ENCODE measurements at regions not wholly inside any gene's neighbourhood (a gene's known extent, or its start where the extent isn't known, plus 50 kb on each side); places are given as distances from the start of the nearest gene placed in this dataset.

- TF ChIP-seq CTCF (IDR thresholded peaks at IDR 0.05; ENCODE audit: insufficient read depth, low read length, poor library complexity, severe bottlenecking), result no peak
- H3K4me3 ChIP-seq (replicated peaks; ENCODE audit: low read depth, low read length), result no peak overlapping the region
- no peaks in the 10 kb centered on the region for H3K36me3 ChIP-seq (ENCODE audit: control insufficient read depth, insufficient read depth, low read length)
- DNase-seq (ENCODE audit: extremely low read depth, insufficient read length), result no peak
- H3K27me3 ChIP-seq (replicated peaks; ENCODE audit: control insufficient read depth, insufficient read depth, low read length), result no peaks in the 10 kb centered on the region
Observed at GRCh38 chrX:78540171-78540570, 119.0 kb downstream of the RTL3 start.

GRCh38 chrX:78534221-78534620 lies 124.9 kb downstream of the RTL3 start:
- no peaks in the 10 kb centered on the region for H3K36me3 ChIP-seq (ENCODE audit: control insufficient read depth, insufficient read depth, low read length)
- no peak for DNase-seq (ENCODE audit: extremely low read depth, insufficient read length)
- H3K4me3 ChIP-seq (replicated peaks; ENCODE audit: low read depth, low read length), result no peak overlapping the region
- no peaks in the 10 kb centered on the region for H3K27me3 ChIP-seq (replicated peaks; ENCODE audit: control insufficient read depth, insufficient read depth, low read length)
- TF ChIP-seq CTCF (IDR thresholded peaks at IDR 0.05; ENCODE audit: insufficient read depth, low read length, poor library complexity, severe bottlenecking), result no peak

- Histone ChIP-seq H3K36me3 (ENCODE audit: control insufficient read depth, insufficient read depth, low read length) (no peaks in the 10 kb centered on the region), H3K4me3 (replicated peaks; ENCODE audit: low read depth, low read length) (no peak overlapping the region), H3K27me3 (replicated peaks; ENCODE audit: control insufficient read depth, insufficient read depth, low read length) (no peaks in the 10 kb centered on the region)
- TF ChIP-seq CTCF (IDR thresholded peaks at IDR 0.05; ENCODE audit: insufficient read depth, low read length, poor library complexity, severe bottlenecking), result no peak
- DNase-seq (ENCODE audit: extremely low read depth, insufficient read length), result no peak
Observed at GRCh38 chrX:78532363-78532762, 126.8 kb downstream of the RTL3 start.

GRCh38 chrX:78527818-78528217 lies 131.3 kb downstream of the RTL3 start:
- DNase-seq (ENCODE audit: extremely low read depth, insufficient read length), result no peak

GRCh38 chrX:78527263-78527662 lies 131.9 kb downstream of the RTL3 start:
- H3K4me3 ChIP-seq (replicated peaks; ENCODE audit: low read depth, low read length), result no peak overlapping the region
- TF ChIP-seq CTCF (IDR thresholded peaks at IDR 0.05; ENCODE audit: insufficient read depth, low read length, poor library complexity, severe bottlenecking), result no peak
- DNase-seq (ENCODE audit: extremely low read depth, insufficient read length), result no peak
- no peaks in the 10 kb centered on the region for H3K36me3 ChIP-seq (ENCODE audit: control insufficient read depth, insufficient read depth, low read length)
- H3K27me3 ChIP-seq (replicated peaks; ENCODE audit: control insufficient read depth, insufficient read depth, low read length), result no peaks in the 10 kb centered on the region

More at GRCh38 chrX:78527818-78528217, 131.3 kb downstream of the RTL3 start:
- Histone ChIP-seq H3K4me3 (replicated peaks; ENCODE audit: low read depth, low read length) (no peak overlapping the region), H3K27me3 (replicated peaks; ENCODE audit: control insufficient read depth, insufficient read depth, low read length) (no peaks in the 10 kb centered on the region), H3K36me3 (ENCODE audit: control insufficient read depth, insufficient read depth, low read length) (no peaks in the 10 kb centered on the region)
- no peak for TF ChIP-seq CTCF (IDR thresholded peaks at IDR 0.05; ENCODE audit: insufficient read depth, low read length, poor library complexity, severe bottlenecking)

GRCh38 chrX:78522601-78523000 lies 136.5 kb downstream of the RTL3 start:
- no peaks in the 10 kb centered on the region for H3K36me3 ChIP-seq (ENCODE audit: control insufficient read depth, insufficient read depth, low read length)
- no peaks in the 10 kb centered on the region for H3K27me3 ChIP-seq (replicated peaks; ENCODE audit: control insufficient read depth, insufficient read depth, low read length)
- DNase-seq (ENCODE audit: extremely low read depth, insufficient read length), result no peak
- no peak for TF ChIP-seq CTCF (IDR thresholded peaks at IDR 0.05; ENCODE audit: insufficient read depth, low read length, poor library complexity, severe bottlenecking)
- H3K4me3 ChIP-seq (replicated peaks; ENCODE audit: low read depth, low read length), result no peak overlapping the region
